ENCODE measurements at regions not wholly inside any gene's neighbourhood (a gene's known extent, or its start where the extent isn't known, plus 50 kb on each side); places are given as distances from the start of the nearest gene placed in this dataset.

DNA sequence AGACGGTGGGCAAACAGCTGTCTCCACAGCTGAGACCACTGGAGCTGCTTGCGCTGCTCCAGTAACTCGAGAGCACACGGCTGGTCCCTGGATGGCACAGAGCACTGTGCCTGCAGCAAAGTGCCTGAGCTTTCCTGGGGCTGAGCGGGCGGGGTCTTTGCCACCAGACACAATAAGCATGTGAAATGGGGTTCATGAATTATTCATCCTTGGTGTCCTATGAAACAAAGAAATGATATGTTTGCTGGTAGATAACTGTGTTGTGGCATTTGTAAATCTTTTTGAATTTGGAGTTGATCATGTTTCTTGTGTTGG is 151.7 kb upstream of the MPDZ start:
- DNase-seq (ENCODE audit: low read depth) = no peak
- TF ChIP-seq, protein P1, sequence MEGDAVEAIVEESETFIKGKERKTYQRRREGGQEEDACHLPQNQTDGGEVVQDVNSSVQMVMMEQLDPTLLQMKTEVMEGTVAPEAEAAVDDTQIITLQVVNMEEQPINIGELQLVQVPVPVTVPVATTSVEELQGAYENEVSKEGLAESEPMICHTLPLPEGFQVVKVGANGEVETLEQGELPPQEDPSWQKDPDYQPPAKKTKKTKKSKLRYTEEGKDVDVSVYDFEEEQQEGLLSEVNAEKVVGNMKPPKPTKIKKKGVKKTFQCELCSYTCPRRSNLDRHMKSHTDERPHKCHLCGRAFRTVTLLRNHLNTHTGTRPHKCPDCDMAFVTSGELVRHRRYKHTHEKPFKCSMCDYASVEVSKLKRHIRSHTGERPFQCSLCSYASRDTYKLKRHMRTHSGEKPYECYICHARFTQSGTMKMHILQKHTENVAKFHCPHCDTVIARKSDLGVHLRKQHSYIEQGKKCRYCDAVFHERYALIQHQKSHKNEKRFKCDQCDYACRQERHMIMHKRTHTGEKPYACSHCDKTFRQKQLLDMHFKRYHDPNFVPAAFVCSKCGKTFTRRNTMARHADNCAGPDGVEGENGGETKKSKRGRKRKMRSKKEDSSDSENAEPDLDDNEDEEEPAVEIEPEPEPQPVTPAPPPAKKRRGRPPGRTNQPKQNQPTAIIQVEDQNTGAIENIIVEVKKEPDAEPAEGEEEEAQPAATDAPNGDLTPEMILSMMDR (IDR thresholded peaks at IDR 0.05; ENCODE audit: control insufficient read depth, insufficient read depth, low read depth, low read length, missing control alignments) = no peak
- H3K4me3 ChIP-seq (ENCODE audit: control insufficient read depth, low read depth, low read length) = no peak overlapping the region

DNA sequence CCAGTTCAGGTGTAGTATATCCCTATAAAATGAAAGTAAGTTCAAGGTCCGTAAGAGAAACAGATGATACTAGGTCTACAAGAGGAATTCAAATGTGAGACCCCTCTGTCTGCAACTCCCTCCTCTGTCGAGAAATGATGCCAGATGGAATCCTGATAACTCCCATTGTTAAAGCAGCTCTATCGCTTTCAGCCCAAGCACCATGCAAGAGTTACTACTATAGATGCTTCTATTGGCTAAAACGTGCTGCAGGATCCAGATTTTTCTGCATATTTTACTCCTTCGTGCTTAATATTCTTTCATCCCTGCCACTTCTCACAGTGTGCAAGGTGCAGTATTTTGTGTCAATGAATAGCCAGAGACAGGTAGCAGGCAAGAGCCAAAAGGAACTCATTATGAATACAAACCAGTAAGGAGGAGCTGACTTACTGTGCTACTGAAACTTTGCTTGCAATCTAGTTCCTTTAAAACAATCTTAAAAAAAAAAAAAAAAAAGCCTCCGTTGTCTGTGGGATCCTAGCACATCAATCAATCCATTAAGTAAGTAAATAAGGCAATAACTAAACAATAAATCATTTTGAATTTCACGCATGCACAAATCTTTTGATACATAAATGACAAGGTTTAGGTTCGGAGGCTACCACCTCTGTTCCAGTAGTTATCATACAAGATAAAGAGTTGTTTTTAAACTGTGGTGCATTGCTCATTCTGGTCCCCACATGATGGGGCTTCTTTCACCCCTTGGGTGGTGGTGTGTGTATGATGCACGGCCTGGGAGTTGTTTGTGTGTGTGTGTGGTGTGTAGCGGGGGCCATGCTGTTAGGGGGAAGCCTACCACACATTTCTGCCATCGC is 151.1 kb upstream of the MPDZ start:
- TF ChIP-seq, protein P1 (IDR thresholded peaks at IDR 0.05; ENCODE audit: control insufficient read depth, insufficient read depth, low read depth, low read length, missing control alignments) = no peak
- no peak overlapping the region for H3K4me3 ChIP-seq (ENCODE audit: control insufficient read depth, low read depth, low read length)
- DNase-seq (ENCODE audit: low read depth) = no peak

DNA sequence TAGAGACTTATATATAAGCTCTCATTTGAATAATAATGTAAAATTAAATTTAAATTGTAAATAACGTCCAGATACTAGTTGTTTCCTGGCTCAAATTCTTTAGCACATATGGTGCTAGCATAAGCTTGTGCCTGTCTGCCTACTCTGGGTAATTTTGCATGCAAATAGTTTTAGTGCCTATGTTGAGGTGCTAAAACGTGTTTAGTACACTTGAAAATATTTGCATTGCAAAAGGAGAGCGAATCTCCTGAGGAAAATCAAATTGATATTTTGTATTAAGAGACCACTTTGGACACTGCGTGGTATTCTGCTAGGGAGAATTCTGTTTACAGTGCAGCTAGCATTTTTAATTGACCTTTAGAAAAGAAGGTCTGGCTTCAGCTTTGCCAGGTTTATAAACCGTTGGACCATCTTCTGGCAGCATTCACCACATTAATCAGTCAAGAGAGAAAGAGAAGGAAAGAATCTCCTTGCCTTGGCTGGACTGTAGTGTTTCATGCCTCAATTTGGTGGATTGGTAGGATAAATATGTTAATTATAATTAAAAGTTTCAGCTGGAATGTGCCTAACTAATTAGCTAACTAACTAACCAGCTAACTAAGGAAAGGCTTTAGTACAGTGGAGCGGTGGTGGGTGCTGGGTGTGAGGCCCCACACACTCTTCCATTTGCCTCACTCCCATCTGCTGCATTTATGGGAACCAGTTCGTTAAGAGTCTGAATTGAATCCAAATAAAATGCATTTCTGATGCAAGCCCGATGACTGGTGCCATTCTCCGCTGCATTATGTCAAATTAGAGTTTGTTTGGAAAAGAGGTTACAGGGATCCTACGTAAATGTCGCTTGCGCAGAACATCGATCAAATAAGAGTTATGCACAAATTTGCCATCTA is 150.1 kb upstream of the MPDZ start:
- H3K4me3 ChIP-seq (ENCODE audit: control insufficient read depth, low read depth, low read length) = no peak overlapping the region
- TF ChIP-seq, protein P1 (IDR thresholded peaks at IDR 0.05; ENCODE audit: control insufficient read depth, insufficient read depth, low read depth, low read length, missing control alignments) = no peak
- DNase-seq (ENCODE audit: low read depth) = no peak

GRCh38 chr9:13428766-13429165 is 149.3 kb upstream of the MPDZ start:
- TF ChIP-seq, protein P1 (IDR thresholded peaks at IDR 0.05; ENCODE audit: control insufficient read depth, insufficient read depth, low read depth, low read length, missing control alignments) = no peak
- no peak for DNase-seq (ENCODE audit: low read depth)
- H3K4me3 ChIP-seq (ENCODE audit: control insufficient read depth, low read depth, low read length) = no peak overlapping the region

GRCh38 chr9:13427587-13427986 is 148.1 kb upstream of the MPDZ start:
- TF ChIP-seq, protein P1 (IDR thresholded peaks at IDR 0.05; ENCODE audit: control insufficient read depth, insufficient read depth, low read depth, low read length, missing control alignments) = peak; percentile 59
- H3K4me3 ChIP-seq (ENCODE audit: control insufficient read depth, low read depth, low read length) = no peak overlapping the region
- DNase-seq (ENCODE audit: low read depth) = peak; percentile 8

DNA sequence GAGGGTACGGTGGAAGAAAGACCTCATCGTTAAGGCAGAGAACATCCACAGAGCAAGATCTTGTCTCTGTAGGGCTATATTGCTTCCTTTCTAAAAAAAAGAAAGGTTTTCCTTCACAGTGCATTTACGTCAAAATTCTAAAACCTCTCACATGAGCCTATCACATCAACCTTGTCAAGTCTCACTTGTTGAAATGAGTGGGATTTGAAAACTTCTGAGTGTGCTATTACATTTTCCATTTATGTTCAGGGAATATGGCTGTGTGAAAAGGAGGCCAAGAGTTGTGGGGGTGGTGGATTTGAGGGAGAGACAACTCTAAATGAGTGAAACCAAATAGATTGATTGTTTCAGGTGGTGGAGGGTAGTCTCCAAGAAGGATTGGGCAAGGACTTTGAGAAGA is 147.1 kb upstream of the MPDZ start:
- TF ChIP-seq, protein P1 (IDR thresholded peaks at IDR 0.05; ENCODE audit: control insufficient read depth, insufficient read depth, low read depth, low read length, missing control alignments) = no peak
- H3K4me3 ChIP-seq (ENCODE audit: control insufficient read depth, low read depth, low read length) = no peak overlapping the region
- no peak for DNase-seq (ENCODE audit: low read depth)

Data from AG09309 (cell line).